Choroid plexus epithelial cell (primary cell): ENCODE measurements at regions not wholly inside any gene's neighbourhood (a gene's known extent, or its start where the extent isn't known, plus 50 kb on each side); places are given as distances from the start of the nearest gene placed in this dataset.
A peak's percentile ranks its signal among the peaks of the same experiment; 100 is the strongest.

Experiments
- DNase-seq: peaks from one replicate; pipeline ENCODE4 v3.0.0-alpha.2; 2010; ENCODE audit warnings: low read depth
- H3K4me3 ChIP-seq: 2 replicates; pipeline ENCODE4 v1.5.1; 2011; ENCODE audit warnings: low read depth, mild to moderate bottlenecking, control low read depth, low read length, moderate library complexity
- TF ChIP-seq, protein P1 (sequence below): conservative IDR thresholded peaks from 2 replicates; pipeline ENCODE4 v1.5.1; 2011; ENCODE audit warnings: low read depth, mild to moderate bottlenecking, control low read depth, inconsistent platforms, low read length, moderate library complexity

GRCh38 chr9:549455-549997, 292.0 kb upstream of the DMRT1 start:
- TF ChIP-seq, protein P1, sequence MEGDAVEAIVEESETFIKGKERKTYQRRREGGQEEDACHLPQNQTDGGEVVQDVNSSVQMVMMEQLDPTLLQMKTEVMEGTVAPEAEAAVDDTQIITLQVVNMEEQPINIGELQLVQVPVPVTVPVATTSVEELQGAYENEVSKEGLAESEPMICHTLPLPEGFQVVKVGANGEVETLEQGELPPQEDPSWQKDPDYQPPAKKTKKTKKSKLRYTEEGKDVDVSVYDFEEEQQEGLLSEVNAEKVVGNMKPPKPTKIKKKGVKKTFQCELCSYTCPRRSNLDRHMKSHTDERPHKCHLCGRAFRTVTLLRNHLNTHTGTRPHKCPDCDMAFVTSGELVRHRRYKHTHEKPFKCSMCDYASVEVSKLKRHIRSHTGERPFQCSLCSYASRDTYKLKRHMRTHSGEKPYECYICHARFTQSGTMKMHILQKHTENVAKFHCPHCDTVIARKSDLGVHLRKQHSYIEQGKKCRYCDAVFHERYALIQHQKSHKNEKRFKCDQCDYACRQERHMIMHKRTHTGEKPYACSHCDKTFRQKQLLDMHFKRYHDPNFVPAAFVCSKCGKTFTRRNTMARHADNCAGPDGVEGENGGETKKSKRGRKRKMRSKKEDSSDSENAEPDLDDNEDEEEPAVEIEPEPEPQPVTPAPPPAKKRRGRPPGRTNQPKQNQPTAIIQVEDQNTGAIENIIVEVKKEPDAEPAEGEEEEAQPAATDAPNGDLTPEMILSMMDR, result no peak
- no peak overlapping the region for H3K4me3 ChIP-seq
- DNase-seq, result no peak

DNA sequence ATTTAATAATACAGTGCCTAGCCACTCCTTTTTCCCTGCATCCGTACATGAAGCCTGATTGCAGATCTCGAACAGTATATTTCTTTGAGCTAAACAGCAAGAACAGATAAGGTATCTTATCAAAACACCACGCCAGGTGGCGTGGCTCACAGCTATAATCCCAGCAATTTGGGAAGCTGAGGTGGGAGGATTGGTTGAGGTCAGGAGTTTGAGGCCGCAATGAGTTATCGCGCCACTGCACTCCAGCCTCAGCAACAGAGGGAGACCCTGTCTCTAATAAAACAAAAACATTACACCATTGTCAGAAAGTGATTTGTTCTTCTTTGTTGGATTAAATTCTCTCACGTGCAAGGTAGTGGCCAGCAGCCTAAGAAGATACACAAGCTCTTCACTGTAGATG, 291.2 kb upstream of the DMRT1 start:
- no peak overlapping the region for H3K4me3 ChIP-seq
- no peak for DNase-seq
- TF ChIP-seq, protein P1, result no peak

GRCh38 chr9:551986-552929, 289.2 kb upstream of the DMRT1 start:
- peak; percentile 11 for DNase-seq
- H3K4me3 ChIP-seq, result no peak overlapping the region
- TF ChIP-seq, protein P1, result no peak

DNA sequence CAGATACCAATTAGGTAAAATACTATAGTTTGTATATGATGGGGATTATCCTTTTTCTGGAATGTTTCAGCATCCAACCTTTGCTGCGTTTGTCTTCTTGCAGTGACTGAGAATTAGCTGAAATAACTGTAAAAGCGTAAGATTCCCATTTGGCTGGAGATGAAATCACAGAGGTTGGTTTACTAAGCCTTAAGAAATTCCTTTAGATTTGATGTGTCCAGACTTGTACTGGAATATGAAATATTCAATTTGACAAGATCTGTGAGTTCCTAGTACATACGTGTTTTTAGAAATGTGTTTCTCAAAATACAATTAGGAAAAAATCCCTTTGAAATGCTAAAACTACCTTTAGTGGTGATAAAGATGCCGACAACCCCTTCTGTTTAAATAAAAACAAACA, 286.0 kb upstream of the DMRT1 start:
- DNase-seq, result no peak
- no peak overlapping the region for H3K4me3 ChIP-seq
- TF ChIP-seq, protein P1, result no peak

DNA sequence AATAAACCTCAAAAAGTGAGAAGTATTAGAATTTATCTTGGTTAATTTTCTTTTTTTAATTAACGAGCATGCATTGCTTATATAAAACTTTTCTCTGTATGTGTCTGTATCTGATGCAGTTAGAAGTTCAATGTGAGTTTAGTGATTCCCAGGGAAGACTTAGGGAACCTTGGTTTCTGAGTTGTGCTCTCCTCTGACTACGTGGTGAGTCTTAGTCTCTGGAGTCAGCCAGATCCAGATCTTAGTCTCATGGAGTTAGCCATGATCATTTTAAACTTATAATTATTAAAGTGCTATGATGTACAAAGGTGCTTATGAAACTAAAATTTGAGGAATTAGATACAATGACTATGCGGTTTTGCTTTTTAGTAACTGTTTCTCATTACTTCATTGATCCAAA, 285.3 kb upstream of the DMRT1 start:
- no peak overlapping the region for H3K4me3 ChIP-seq
- no peak for DNase-seq
- TF ChIP-seq, protein P1, result no peak

DNA sequence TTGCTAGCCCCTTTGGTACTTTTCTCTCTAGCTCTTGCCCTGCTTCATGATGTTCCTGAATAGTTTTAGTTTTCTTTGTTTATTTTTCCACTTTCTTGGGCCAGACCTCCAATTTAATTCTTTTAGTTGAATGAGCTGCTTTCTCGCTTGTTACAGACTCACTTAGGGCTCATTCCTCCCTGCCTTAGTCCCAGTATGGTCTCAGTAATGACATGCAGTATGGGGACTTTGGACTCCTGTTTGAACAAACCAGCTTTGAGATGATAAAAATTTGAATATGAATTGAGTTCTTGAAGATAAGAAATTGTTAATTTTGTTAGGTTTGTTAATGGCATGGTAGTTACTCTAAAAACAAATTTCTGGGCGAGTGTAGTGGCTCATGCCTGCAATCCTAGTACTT, 284.8 kb upstream of the DMRT1 start:
- no peak overlapping the region for H3K4me3 ChIP-seq
- TF ChIP-seq, protein P1, result no peak
- DNase-seq, result no peak
